ENCODE measurements at regions not wholly inside any gene's neighbourhood (a gene's known extent, or its start where the extent isn't known, plus 50 kb on each side); places are given as distances from the start of the nearest gene placed in this dataset.
A peak's percentile ranks its signal among the peaks of the same experiment; 100 is the strongest.

DNA sequence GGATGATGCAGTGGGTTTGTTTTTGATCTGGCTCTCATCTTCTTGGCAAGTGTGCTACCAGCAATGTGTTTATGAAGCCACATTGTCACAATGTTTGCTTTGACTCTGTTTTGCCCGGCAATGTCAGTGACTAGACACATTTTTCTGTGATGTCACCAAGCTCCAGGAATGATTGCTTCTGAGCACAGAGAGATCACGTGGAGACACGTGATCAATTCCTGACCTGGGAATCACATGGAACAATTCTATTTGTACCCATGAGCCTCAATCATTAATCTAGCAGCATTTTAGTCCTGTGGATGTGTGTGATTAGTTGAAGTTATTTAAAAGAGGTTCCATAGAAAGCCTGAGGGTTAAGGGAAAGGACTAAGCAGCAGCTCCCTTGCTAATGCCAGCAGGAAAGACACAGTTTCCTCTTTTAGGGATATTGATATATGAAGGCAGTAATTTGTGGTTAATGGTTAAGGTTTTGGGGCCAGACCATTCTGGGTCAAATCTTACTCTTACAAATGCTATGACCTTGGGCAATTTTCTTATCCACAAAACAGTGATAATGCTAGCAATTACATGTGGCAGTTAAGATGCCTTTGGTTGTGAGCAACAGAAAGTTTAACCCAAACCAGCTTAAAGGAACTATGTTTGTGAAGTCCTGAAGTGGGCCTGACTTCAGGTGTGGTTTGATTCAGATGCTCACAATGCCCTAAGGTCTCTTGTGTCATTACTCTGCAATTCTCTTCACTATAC is 59.0 kb downstream of the FASLG start:
- no peaks in the 10 kb centered on the region for H4K20me1 ChIP-seq (ENCODE audit: insufficient read depth, low read length)
- no peaks in the 10 kb centered on the region for H3F3A ChIP-seq (ENCODE audit: insufficient read depth, low read length)
- H3K27me3 ChIP-seq (replicated peaks; ENCODE audit: insufficient read depth, low read length), result no peaks in the 10 kb centered on the region
- H2AFZ ChIP-seq (ENCODE audit: low read length), result no peak overlapping the region
- no peak overlapping the region for H3K4me3 ChIP-seq (ENCODE audit: low read length)
- TF ChIP-seq, protein P1, sequence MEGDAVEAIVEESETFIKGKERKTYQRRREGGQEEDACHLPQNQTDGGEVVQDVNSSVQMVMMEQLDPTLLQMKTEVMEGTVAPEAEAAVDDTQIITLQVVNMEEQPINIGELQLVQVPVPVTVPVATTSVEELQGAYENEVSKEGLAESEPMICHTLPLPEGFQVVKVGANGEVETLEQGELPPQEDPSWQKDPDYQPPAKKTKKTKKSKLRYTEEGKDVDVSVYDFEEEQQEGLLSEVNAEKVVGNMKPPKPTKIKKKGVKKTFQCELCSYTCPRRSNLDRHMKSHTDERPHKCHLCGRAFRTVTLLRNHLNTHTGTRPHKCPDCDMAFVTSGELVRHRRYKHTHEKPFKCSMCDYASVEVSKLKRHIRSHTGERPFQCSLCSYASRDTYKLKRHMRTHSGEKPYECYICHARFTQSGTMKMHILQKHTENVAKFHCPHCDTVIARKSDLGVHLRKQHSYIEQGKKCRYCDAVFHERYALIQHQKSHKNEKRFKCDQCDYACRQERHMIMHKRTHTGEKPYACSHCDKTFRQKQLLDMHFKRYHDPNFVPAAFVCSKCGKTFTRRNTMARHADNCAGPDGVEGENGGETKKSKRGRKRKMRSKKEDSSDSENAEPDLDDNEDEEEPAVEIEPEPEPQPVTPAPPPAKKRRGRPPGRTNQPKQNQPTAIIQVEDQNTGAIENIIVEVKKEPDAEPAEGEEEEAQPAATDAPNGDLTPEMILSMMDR (IDR thresholded peaks at IDR 0.05; ENCODE audit: low read length), result no peak
- no peaks in the 10 kb centered on the region for H3K4me1 ChIP-seq (ENCODE audit: low read length)
- H3K9me2 ChIP-seq (replicated peaks; ENCODE audit: insufficient read depth, low read length), result no peaks in the 10 kb centered on the region
- H3K9ac ChIP-seq (ENCODE audit: low read length), result no peak overlapping the region
- no peak overlapping the region for H3K27ac ChIP-seq (ENCODE audit: low read length)
- no peak overlapping the region for H3K4me2 ChIP-seq (ENCODE audit: low read depth, low read length)
- H3K79me2 ChIP-seq (ENCODE audit: low read length), result no peaks in the 10 kb centered on the region
- no peak for DNase-seq
- H3K36me3 ChIP-seq (replicated peaks; ENCODE audit: insufficient read depth, low read length), result no peaks in the 10 kb centered on the region
- H3K9me3 ChIP-seq (replicated peaks; ENCODE audit: insufficient read depth, low read length), result no peaks in the 10 kb centered on the region

- Histone ChIP-seq H3K4me1 (ENCODE audit: low read length) (no peaks in the 10 kb centered on the region), H3K27me3 (replicated peaks; ENCODE audit: insufficient read depth, low read length) (no peaks in the 10 kb centered on the region), H3K27ac (ENCODE audit: low read length) (no peak overlapping the region), H3K4me2 (ENCODE audit: low read depth, low read length) (no peak overlapping the region), H3K36me3 (replicated peaks; ENCODE audit: insufficient read depth, low read length) (no peaks in the 10 kb centered on the region), H3K79me2 (ENCODE audit: low read length) (no peaks in the 10 kb centered on the region), H4K20me1 (ENCODE audit: insufficient read depth, low read length) (no peaks in the 10 kb centered on the region), H3K4me3 (ENCODE audit: low read length) (no peak overlapping the region), H3K9ac (ENCODE audit: low read length) (no peak overlapping the region), H2AFZ (ENCODE audit: low read length) (no peak overlapping the region), H3F3A (ENCODE audit: insufficient read depth, low read length) (no peaks in the 10 kb centered on the region), H3K9me2 (replicated peaks; ENCODE audit: insufficient read depth, low read length) (no peaks in the 10 kb centered on the region), H3K9me3 (replicated peaks; ENCODE audit: insufficient read depth, low read length) (no peaks in the 10 kb centered on the region)
- no peak for TF ChIP-seq EZH2 (optimal IDR thresholded peaks at IDR 0.05; ENCODE audit: low read depth, low read length)
- no peak for TF ChIP-seq EZH2phosphoT487 (IDR thresholded peaks at IDR 0.05; ENCODE audit: low read length)
- TF ChIP-seq, protein P1 (IDR thresholded peaks at IDR 0.05; ENCODE audit: low read length), result no peak
- DNase-seq, result no peak
These were observed 60.2 kb downstream of the FASLG start for GRCh38 chr1:172719066-172719627.

DNA sequence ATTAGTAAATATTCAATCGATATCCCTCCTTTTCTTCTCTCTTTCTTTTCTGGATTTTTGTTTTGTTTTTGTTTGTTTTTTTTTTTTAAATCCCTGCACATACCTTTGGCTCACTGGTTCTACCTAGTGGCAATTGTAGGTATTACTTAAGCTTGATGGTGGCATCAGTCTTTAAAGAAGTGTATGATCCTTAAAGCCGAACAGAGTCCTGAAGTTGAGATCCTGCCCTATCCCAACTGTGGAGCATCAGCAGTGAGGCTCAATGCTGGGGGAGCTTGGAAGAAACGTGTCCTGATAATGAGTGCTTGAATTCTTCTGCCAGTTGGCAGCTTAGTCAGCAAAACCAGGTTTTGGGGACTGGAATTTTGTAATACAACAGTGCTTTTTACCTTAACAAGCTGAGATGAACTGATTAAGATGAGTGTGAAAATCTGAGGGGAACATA is 60.8 kb downstream of the FASLG start:
- Histone ChIP-seq H3K27me3 (replicated peaks; ENCODE audit: insufficient read depth, low read length) (no peaks in the 10 kb centered on the region), H3K27ac (ENCODE audit: low read length) (no peak overlapping the region), H2AFZ (ENCODE audit: low read length) (no peak overlapping the region), H3K79me2 (ENCODE audit: low read length) (no peaks in the 10 kb centered on the region), H3K4me1 (ENCODE audit: low read length) (peaks cover 3% of the 10 kb centered on the region; the same call in 1 of the 2 replicates), H3K36me3 (replicated peaks; ENCODE audit: insufficient read depth, low read length) (no peaks in the 10 kb centered on the region), H3K4me3 (ENCODE audit: low read length) (no peak overlapping the region), H3F3A (ENCODE audit: insufficient read depth, low read length) (no peaks in the 10 kb centered on the region), H3K9me3 (replicated peaks; ENCODE audit: insufficient read depth, low read length) (no peaks in the 10 kb centered on the region), H3K9ac (ENCODE audit: low read length) (no peak overlapping the region), H3K9me2 (replicated peaks; ENCODE audit: insufficient read depth, low read length) (no peaks in the 10 kb centered on the region), H4K20me1 (ENCODE audit: insufficient read depth, low read length) (no peaks in the 10 kb centered on the region), H3K4me2 (ENCODE audit: low read depth, low read length) (no peak overlapping the region)
- DNase-seq, result peak; percentile 61
- TF ChIP-seq, protein P1 (IDR thresholded peaks at IDR 0.05; ENCODE audit: low read length), result peak; percentile 96
- TF ChIP-seq EZH2phosphoT487 (IDR thresholded peaks at IDR 0.05; ENCODE audit: low read length), result no peak

Measured in MM.1S (cell line).